ENCODE measurements at regions not wholly inside any gene's neighbourhood (a gene's known extent, or its start where the extent isn't known, plus 50 kb on each side); places are given as distances from the start of the nearest gene placed in this dataset.
"Not testable (repeated sequence)": the region's sequence is repeated elsewhere in the genome, so short reads cannot be mapped to it uniquely, and the experiment has no call there.

- no peak for DNase-seq
Observed at GRCh38 chr16:14384745-14385144, 245.3 kb downstream of the PARN start.

GRCh38 chr16:14383844-14384243 lies 246.2 kb downstream of the PARN start:
- DNase-seq = not testable (repeated sequence)

GRCh38 chr16:14378689-14379467 lies 251.2 kb downstream of the PARN start:
- DNase-seq = no peak

GRCh38 chr16:14378131-14378551 lies 251.9 kb downstream of the PARN start:
- DNase-seq = no peak

- no peak for DNase-seq
Observed at GRCh38 chr16:14377326-14377725, 252.7 kb downstream of the PARN start.

GRCh38 chr16:14375132-14375491 lies 254.9 kb downstream of the PARN start:
- no peak for DNase-seq

GRCh38 chr16:14374451-14375131 lies 255.5 kb downstream of the PARN start:
- no peak for DNase-seq

GRCh38 chr16:14373896-14374295 lies 256.2 kb downstream of the PARN start:
- DNase-seq = no peak

- DNase-seq = no peak
Observed at GRCh38 chr16:14373406-14373805, 256.7 kb downstream of the PARN start.

- DNase-seq = no peak
Observed at GRCh38 chr16:14372471-14372870, 257.6 kb downstream of the PARN start.

GRCh38 chr16:14371778-14372431 lies 258.2 kb downstream of the PARN start:
- no peak for DNase-seq

- no peak for DNase-seq
Observed at GRCh38 chr16:14370736-14371234, 259.3 kb downstream of the PARN start.

- DNase-seq = no peak
Observed at GRCh38 chr16:14369734-14370598, 260.1 kb downstream of the PARN start.

- no peak for DNase-seq
Observed at GRCh38 chr16:14368399-14368798, 261.7 kb downstream of the PARN start.

GRCh38 chr16:14366974-14367707 lies 262.9 kb downstream of the PARN start:
- no peak for DNase-seq

GRCh38 chr16:14366447-14366846 lies 263.6 kb downstream of the PARN start:
- DNase-seq = no peak

GRCh38 chr16:14365200-14365851 lies 264.7 kb downstream of the PARN start:
- DNase-seq = no peak

GRCh38 chr16:14364386-14365199 lies 265.5 kb downstream of the PARN start:
- DNase-seq = no peak

GRCh38 chr16:14364112-14364385 lies 266.0 kb downstream of the PARN start:
- DNase-seq = no peak

GRCh38 chr16:14362774-14363371 lies 267.2 kb downstream of the PARN start:
- DNase-seq = no peak

Measured in stimulated activated naive CD4-positive, alpha-beta T cell treated with Interleukin-2 at 50 U/mL for 16 hours (primary cell).